ENCODE measurements at regions not wholly inside any gene's neighbourhood (a gene's known extent, or its start where the extent isn't known, plus 50 kb on each side); places are given as distances from the start of the nearest gene placed in this dataset.

- no peaks in the 10 kb centered on the region for H4K20me1 ChIP-seq (ENCODE audit: insufficient read depth, low read length)
- no peaks in the 10 kb centered on the region for H3K79me2 ChIP-seq (ENCODE audit: insufficient read depth, low read length)
- no peak overlapping the region for H3K4me2 ChIP-seq (ENCODE audit: low read length)
- no peak overlapping the region for H2AFZ ChIP-seq (ENCODE audit: low read length)
- no peak overlapping the region for H3K27ac ChIP-seq (ENCODE audit: low read depth, low read length, poor library complexity, severe bottlenecking)
- H3F3A ChIP-seq (ENCODE audit: insufficient read depth, low read length) = no peaks in the 10 kb centered on the region
- H3K9ac ChIP-seq (ENCODE audit: low read length) = no peak overlapping the region
- no peaks in the 10 kb centered on the region for H3K9me2 ChIP-seq (ENCODE audit: low read depth, low read length)
- no peaks in the 10 kb centered on the region for H3K4me1 ChIP-seq (ENCODE audit: insufficient read depth, low read length, severe bottlenecking)
- no peak overlapping the region for H3K4me3 ChIP-seq (ENCODE audit: low read depth, low read length, poor library complexity, severe bottlenecking)
- TF ChIP-seq, protein P1, sequence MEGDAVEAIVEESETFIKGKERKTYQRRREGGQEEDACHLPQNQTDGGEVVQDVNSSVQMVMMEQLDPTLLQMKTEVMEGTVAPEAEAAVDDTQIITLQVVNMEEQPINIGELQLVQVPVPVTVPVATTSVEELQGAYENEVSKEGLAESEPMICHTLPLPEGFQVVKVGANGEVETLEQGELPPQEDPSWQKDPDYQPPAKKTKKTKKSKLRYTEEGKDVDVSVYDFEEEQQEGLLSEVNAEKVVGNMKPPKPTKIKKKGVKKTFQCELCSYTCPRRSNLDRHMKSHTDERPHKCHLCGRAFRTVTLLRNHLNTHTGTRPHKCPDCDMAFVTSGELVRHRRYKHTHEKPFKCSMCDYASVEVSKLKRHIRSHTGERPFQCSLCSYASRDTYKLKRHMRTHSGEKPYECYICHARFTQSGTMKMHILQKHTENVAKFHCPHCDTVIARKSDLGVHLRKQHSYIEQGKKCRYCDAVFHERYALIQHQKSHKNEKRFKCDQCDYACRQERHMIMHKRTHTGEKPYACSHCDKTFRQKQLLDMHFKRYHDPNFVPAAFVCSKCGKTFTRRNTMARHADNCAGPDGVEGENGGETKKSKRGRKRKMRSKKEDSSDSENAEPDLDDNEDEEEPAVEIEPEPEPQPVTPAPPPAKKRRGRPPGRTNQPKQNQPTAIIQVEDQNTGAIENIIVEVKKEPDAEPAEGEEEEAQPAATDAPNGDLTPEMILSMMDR (IDR thresholded peaks at IDR 0.05; ENCODE audit: low read length) = no peak
- no peak for TF ChIP-seq EZH2 (IDR thresholded peaks at IDR 0.05; ENCODE audit: borderline replicate concordance, low read length)
- no peaks in the 10 kb centered on the region for H3K9me3 ChIP-seq (ENCODE audit: low read length)
- H3K36me3 ChIP-seq (ENCODE audit: insufficient read depth, low read length) = no peaks in the 10 kb centered on the region
- H3K27me3 ChIP-seq (ENCODE audit: insufficient read depth, low read length) = no peaks in the 10 kb centered on the region
Observed at GRCh38 chr12:115407036-115407435, 723.1 kb upstream of the TBX3 start.

DNA sequence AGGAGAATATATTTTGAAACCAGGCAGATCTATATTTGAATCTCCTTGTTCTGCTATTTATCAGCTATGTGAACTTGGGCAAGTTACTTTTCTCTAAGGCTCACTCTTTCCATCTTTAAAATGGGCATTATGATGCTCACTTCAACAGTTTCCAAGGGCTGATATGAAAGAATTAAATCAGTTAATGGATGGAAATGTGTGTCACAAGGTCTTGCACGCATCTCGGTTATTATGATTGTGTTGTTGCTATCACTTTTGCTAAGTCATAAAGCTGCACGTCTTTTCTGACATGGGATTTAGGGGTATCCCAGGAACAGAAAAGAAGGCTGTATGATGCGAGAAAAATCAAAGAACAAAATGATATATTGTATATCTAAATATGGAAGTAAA lies 721.5 kb upstream of the TBX3 start:
- H3F3A ChIP-seq (ENCODE audit: insufficient read depth, low read length) = no peaks in the 10 kb centered on the region
- no peaks in the 10 kb centered on the region for H3K4me1 ChIP-seq (ENCODE audit: insufficient read depth, low read length, severe bottlenecking)
- H2AFZ ChIP-seq (ENCODE audit: low read length) = no peak overlapping the region
- H3K9me3 ChIP-seq (ENCODE audit: low read length) = no peaks in the 10 kb centered on the region
- H3K36me3 ChIP-seq (ENCODE audit: insufficient read depth, low read length) = no peaks in the 10 kb centered on the region
- no peak overlapping the region for H3K4me3 ChIP-seq (ENCODE audit: low read depth, low read length, poor library complexity, severe bottlenecking)
- no peaks in the 10 kb centered on the region for H3K79me2 ChIP-seq (ENCODE audit: insufficient read depth, low read length)
- no peak overlapping the region for H3K9ac ChIP-seq (ENCODE audit: low read length)
- no peak overlapping the region for H3K4me2 ChIP-seq (ENCODE audit: low read length)
- H3K27me3 ChIP-seq (ENCODE audit: insufficient read depth, low read length) = no peaks in the 10 kb centered on the region
- no peaks in the 10 kb centered on the region for H4K20me1 ChIP-seq (ENCODE audit: insufficient read depth, low read length)
- no peak for TF ChIP-seq EZH2 (IDR thresholded peaks at IDR 0.05; ENCODE audit: borderline replicate concordance, low read length)
- TF ChIP-seq, protein P1 (IDR thresholded peaks at IDR 0.05; ENCODE audit: low read length) = no peak
- H3K27ac ChIP-seq (ENCODE audit: low read depth, low read length, poor library complexity, severe bottlenecking) = no peak overlapping the region
- H3K9me2 ChIP-seq (ENCODE audit: low read depth, low read length) = no peaks in the 10 kb centered on the region

GRCh38 chr12:115404761-115405470 lies 720.9 kb upstream of the TBX3 start:
- Histone ChIP-seq H3K79me2 (ENCODE audit: insufficient read depth, low read length) (no peaks in the 10 kb centered on the region), H3K27ac (ENCODE audit: low read depth, low read length, poor library complexity, severe bottlenecking) (no peak overlapping the region), H3K9me2 (ENCODE audit: low read depth, low read length) (no peaks in the 10 kb centered on the region), H3K4me2 (ENCODE audit: low read length) (no peak overlapping the region), H3K36me3 (ENCODE audit: insufficient read depth, low read length) (no peaks in the 10 kb centered on the region), H3K9me3 (ENCODE audit: low read length) (no peaks in the 10 kb centered on the region), H4K20me1 (ENCODE audit: insufficient read depth, low read length) (no peaks in the 10 kb centered on the region), H3K27me3 (ENCODE audit: insufficient read depth, low read length) (no peaks in the 10 kb centered on the region), H3K4me3 (ENCODE audit: low read depth, low read length, poor library complexity, severe bottlenecking) (no peak overlapping the region), H2AFZ (ENCODE audit: low read length) (no peak overlapping the region), H3F3A (ENCODE audit: insufficient read depth, low read length) (no peaks in the 10 kb centered on the region), H3K9ac (ENCODE audit: low read length) (no peak overlapping the region), H3K4me1 (ENCODE audit: insufficient read depth, low read length, severe bottlenecking) (no peaks in the 10 kb centered on the region)
- TF ChIP-seq, protein P1 (IDR thresholded peaks at IDR 0.05; ENCODE audit: low read length) = no peak
- no peak for TF ChIP-seq EZH2 (IDR thresholded peaks at IDR 0.05; ENCODE audit: borderline replicate concordance, low read length)

Data from OCI-LY1 (cell line).